Common myeloid progenitor, CD34-positive (primary cell): ENCODE measurements at regions not wholly inside any gene's neighbourhood (a gene's known extent, or its start where the extent isn't known, plus 50 kb on each side); places are given as distances from the start of the nearest gene placed in this dataset.

Experiments used
- CTCF ChIA-PET: fragments of 350-600 bp; sonication (Branson Sonifier 250); formaldehyde crosslinking; loops from one replicate; lab custom pipeline; 2021; ENCODE audit warnings: antibody characterized with exemption; lab: Charles Lee
- POLR2A ChIA-PET: fragments of 350-600 bp; sonication (Branson Sonifier 250); formaldehyde crosslinking; loops from one replicate; lab custom pipeline; 2021; ENCODE audit warnings: antibody characterized with exemption; lab: Charles Lee
- DNase-seq, 3 donors: peaks; one replicate each; pipeline versions ENCODE4 v3.0.0 to v3.0.0-alpha.2; 2013
- H3K27ac ChIP-seq, 2 experiments: 1 replicate in 1 of 2; 2 replicates in 1 of 2; pipeline ENCODE4 v1.7.0; 2013; ENCODE audit warnings: inconsistent platforms in 2 of 2, low read length in 2 of 2, mild to moderate bottlenecking in 2 of 2, low read depth in 1 of 2, moderate library complexity in 1 of 2; ENCODE audit not compliant: severe bottlenecking in 2 of 2, insufficient read depth in 1 of 2, poor library complexity in 1 of 2
- H3K27me3 ChIP-seq, 5 experiments: replicated peaks in 2 of 5; 1 replicate in 3 of 5; 2 replicates in 2 of 5; pipeline versions ENCODE4 v1.6.1 to v1.7.0; 2013; ENCODE audit warnings: low read length in 4 of 5, mild to moderate bottlenecking in 2 of 5, moderate library complexity in 2 of 5, inconsistent platforms in 1 of 5; ENCODE audit not compliant: insufficient read depth in 5 of 5, control insufficient read depth in 4 of 5
- H3K36me3 ChIP-seq, 4 experiments: 1 replicate in 2 of 4; 2 replicates in 2 of 4; pipeline versions ENCODE4 v1.6.1 to v1.7.0; 2013; ENCODE audit warnings: low read length in 3 of 4, control low read depth in 1 of 4, mild to moderate bottlenecking in 1 of 4; ENCODE audit not compliant: control insufficient read depth in 4 of 4, insufficient read depth in 4 of 4
- H3K4me1 ChIP-seq, 4 experiments: 1 replicate in 3 of 4; 2 replicates in 1 of 4; pipeline versions ENCODE4 v1.6.1 to v1.7.1; 2013; ENCODE audit warnings: low read length in 3 of 4, mild to moderate bottlenecking in 3 of 4, control low read depth in 1 of 4, inconsistent platforms in 1 of 4, moderate library complexity in 1 of 4; ENCODE audit not compliant: control insufficient read depth in 4 of 4, insufficient read depth in 4 of 4; ENCODE audit errors: control extremely low read depth in 1 of 4
- H3K4me3 ChIP-seq, 7 experiments: 1 replicate in 4 of 7; 2 replicates in 3 of 7; pipeline versions ENCODE4 v1.5.1 to v1.7.0; 2013; ENCODE audit warnings: mild to moderate bottlenecking in 7 of 7, low read length in 6 of 7, moderate library complexity in 6 of 7, inconsistent platforms in 2 of 7, low read depth in 2 of 7, control low read depth in 1 of 7; ENCODE audit not compliant: insufficient read depth in 4 of 7, control insufficient read depth in 1 of 7; ENCODE audit errors: extremely low read depth in 1 of 7
- H3K9me3 ChIP-seq, 5 experiments: 1 replicate in 4 of 5; 2 replicates in 1 of 5; pipeline versions ENCODE4 v1.6.1 to v1.7.1; 2013; ENCODE audit warnings: low read length in 4 of 5, mild to moderate bottlenecking in 2 of 5, inconsistent platforms in 1 of 5, low read depth in 1 of 5, moderate library complexity in 1 of 5; ENCODE audit not compliant: control insufficient read depth in 4 of 5, insufficient read depth in 2 of 5; ENCODE audit errors: control extremely low read depth in 1 of 5
- WGBS: methylation state at CpG from one replicate; pipeline ENCODE4 v1.1.5; 2013; ENCODE audit not compliant: insufficient coverage; 5-methylcytosine and 5-hydroxymethylcytosine counted together

DNA sequence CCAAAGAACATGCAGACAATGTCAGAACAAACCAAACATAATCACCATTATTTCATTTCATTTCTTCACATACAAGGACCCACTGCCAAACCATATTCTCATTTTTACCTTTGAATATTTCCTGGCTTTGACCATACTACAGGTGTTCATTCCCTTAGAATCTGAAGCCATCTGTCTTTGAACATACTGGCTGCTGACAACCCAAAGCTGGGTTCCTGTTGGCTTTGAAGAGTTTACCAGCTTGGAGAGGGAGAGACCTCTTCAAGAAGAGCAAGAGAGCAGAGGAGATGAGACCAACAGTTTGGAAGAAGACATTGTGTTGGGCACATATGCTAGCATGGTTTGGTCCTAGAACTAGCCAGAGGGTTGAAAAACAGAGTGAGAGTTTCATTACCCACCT, 145.6 kb upstream of the KCNIP4 start:
- Histone ChIP-seq H3K27me3 (no peaks in the 10 kb centered on the region), H3K4me3 (no peak overlapping the region), H3K36me3 (no peaks in the 10 kb centered on the region), H3K9me3 (no peaks in the 10 kb centered on the region), H3K4me1 (no peaks in the 10 kb centered on the region), H3K27ac (no peak overlapping the region)
- CTCF ChIA-PET, result no interaction called here
- POLR2A ChIA-PET, result no interaction called here
- DNase-seq, result no peak

DNA sequence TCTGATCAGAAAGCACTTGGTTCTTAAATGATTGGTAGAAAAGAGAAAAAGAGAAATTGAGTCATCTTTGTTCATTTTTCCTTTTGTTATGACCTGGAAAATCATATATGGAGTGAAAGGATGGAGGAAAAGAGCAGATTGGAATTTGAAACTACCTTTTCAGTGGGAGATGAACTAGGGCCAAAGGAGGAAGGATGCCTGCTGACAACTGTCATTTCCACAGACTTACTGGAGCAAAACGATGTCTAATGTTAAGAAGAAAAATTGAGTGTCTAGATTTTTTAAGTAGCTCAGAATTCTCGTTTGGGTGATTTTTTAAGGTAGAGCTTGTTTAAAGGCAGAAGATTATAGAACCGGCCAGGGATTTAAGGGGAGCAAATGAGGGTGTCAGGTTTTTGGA, 144.6 kb upstream of the KCNIP4 start:
- Histone ChIP-seq H3K4me1 (no peaks in the 10 kb centered on the region), H3K27ac (no peak overlapping the region), H3K4me3 (no peak overlapping the region), H3K27me3 (no peaks in the 10 kb centered on the region), H3K36me3 (no peaks in the 10 kb centered on the region), H3K9me3 (no peaks in the 10 kb centered on the region)
- ChIA-PET POLR2A (no interaction called here), CTCF (no interaction called here)
- WGBS, result 91% methylated on average over 3 of the region's 3 CpGs
- DNase-seq, result no peak

DNA sequence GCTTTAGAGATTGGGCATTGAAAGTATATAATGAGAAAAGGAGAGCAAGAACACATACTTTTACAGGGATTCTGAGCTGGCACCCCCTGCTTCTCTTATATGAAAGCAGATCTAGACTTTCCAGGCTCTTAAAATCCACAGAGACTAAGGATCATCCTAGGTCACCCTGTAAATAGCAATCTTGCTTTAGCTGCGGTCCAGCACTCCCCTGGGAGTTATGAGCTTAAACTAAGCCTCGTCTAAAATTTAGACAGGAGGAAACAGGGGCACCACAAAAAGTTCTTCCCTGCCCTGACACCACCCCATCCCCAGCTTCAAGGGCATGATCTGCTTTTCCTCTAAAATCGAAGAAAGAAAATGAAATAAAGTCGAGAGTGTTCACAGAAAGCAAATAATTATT, 143.3 kb upstream of the KCNIP4 start:
- ChIA-PET POLR2A (no interaction called here), CTCF (no interaction called here)
- no peaks in the 10 kb centered on the region for H3K27me3 ChIP-seq
- no peak overlapping the region for H3K4me3 ChIP-seq
- 78% methylated on average over 4 of the region's 4 CpGs for WGBS
- H3K27ac ChIP-seq, result no peak overlapping the region
- H3K4me1 ChIP-seq, result no peaks in the 10 kb centered on the region
- peaks cover 0 to 2% (median 0%) of the 10 kb centered on the region in 5 experiments for H3K9me3 ChIP-seq
- no peaks in the 10 kb centered on the region for H3K36me3 ChIP-seq
- DNase-seq, result no peak

DNA sequence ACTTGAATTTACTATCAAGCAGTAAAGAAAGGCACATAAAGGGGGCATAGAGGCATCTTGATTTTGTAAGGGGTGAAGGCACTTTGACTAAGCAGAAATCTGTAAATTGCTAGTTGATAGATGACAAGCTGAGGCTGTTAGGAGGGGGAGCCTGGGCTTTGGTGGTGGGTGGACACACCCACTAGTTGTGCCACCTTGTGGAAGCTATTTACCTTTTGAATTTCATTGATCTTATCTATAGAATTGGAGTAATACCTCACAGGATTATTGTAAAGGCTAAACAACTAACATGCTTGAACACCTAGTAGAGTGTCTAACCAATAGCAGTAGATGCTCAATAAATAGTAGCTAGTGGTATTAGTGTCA, 142.8 kb upstream of the KCNIP4 start:
- no peaks in the 10 kb centered on the region for H3K4me1 ChIP-seq
- H3K4me3 ChIP-seq, result no peak overlapping the region
- H3K27me3 ChIP-seq, result no peaks in the 10 kb centered on the region
- H3K9me3 ChIP-seq, result peaks cover 0 to 2% (median 0%) of the 10 kb centered on the region in 5 experiments
- H3K27ac ChIP-seq, result no peak overlapping the region
- H3K36me3 ChIP-seq, result no peaks in the 10 kb centered on the region
- DNase-seq, result no peak
- POLR2A ChIA-PET, result no interaction called here
- CTCF ChIA-PET, result no interaction called here

DNA sequence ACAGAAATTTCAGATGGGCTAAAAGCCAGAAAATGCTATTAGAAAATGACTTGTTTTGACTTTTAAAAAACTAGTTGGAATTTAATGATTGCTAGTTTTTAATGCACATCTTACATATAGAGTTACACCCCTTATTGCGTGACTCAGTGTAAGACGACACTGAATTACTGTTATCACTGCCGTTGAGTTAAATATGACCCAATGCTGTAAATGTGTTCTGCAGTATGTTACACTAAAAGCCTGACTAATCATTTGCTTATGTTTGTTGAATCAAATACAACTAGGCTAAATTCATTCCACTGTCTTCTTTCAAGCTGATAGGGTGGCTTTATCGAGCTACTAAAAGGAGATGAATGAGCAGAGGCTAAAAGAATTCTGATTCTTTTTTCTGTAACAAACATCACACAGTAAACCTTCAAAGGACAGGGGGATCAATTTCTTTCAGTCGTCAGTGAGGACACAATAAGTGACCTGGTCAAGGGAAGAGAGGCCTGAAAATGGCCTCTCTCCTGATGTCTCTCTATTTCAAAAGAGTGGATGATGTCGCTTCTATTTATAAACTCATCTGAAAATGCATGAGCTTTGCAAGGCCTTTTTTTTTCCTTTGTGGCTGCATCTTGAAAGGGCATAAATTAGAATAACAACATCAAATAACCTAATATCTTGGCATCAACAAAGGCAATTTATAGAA, 142.2 kb upstream of the KCNIP4 start:
- Histone ChIP-seq H3K4me1 (no peaks in the 10 kb centered on the region), H3K4me3 (no peak overlapping the region), H3K27me3 (no peaks in the 10 kb centered on the region), H3K27ac (no peak overlapping the region), H3K9me3 (peaks cover 0 to 2% (median 0%) of the 10 kb centered on the region in 5 experiments), H3K36me3 (no peaks in the 10 kb centered on the region)
- CTCF ChIA-PET, result no interaction called here
- POLR2A ChIA-PET, result no interaction called here
- no peak for DNase-seq
- 86% methylated on average over 1 of the region's 6 CpGs for WGBS

DNA sequence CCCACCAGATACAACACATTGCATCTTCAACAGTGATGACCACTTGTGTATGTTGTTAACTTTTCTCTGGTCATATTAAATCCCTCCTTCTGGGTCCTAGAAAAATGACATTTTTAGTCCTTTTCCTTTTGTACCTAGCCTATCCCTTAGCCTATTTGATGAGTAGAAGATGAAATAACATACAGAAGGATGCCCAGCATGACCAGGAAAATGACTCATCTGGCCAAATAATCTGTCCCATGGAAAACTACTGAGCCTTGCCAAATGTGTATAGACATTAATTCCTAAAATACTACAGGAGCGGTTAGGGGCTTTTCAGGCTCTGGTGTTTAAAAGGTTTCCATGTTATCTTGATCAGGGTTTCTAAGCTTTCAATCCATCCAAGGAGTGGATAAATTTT, 129.0 kb upstream of the KCNIP4 start:
- Histone ChIP-seq H3K4me3 (no peak overlapping the region), H3K27me3 (no peaks in the 10 kb centered on the region), H3K9me3 (no peaks in the 10 kb centered on the region), H3K27ac (no peak overlapping the region), H3K36me3 (no peaks in the 10 kb centered on the region), H3K4me1 (no peaks in the 10 kb centered on the region)
- ChIA-PET POLR2A (no interaction called here), CTCF (no interaction called here)
- no CpG with 5 or more reads among the region's 1 CpG for WGBS
- no peak for DNase-seq

DNA sequence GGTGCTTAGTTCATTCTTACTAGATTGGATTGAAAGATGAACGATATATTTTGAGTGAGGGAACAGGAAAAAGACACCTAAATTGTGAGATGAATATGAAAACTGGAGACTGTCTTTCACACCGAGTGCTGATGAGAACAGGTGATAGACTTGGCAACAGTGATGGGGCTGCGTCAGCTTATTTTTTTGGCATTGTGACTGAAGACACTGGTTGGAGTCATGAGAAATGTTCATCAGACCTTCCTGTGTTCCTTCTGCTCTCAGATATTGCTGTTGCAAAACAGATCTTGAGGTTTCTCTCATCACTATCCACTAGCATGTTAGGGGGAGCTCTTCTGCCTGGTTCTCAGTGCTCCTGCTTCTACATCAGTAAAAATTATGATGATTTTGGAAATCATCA, 124.2 kb upstream of the KCNIP4 start:
- Histone ChIP-seq H3K4me1 (no peaks in the 10 kb centered on the region), H3K27ac (no peak overlapping the region), H3K9me3 (no peaks in the 10 kb centered on the region), H3K4me3 (no peak overlapping the region), H3K27me3 (no peaks in the 10 kb centered on the region), H3K36me3 (no peaks in the 10 kb centered on the region)
- no peak for DNase-seq
- ChIA-PET CTCF (no interaction called here), POLR2A (no interaction called here)
- 92% methylated on average over 3 of the region's 3 CpGs for WGBS
